Renal pelvis (tissue), 1 donor: ENCODE measurements at regions not wholly inside any gene's neighbourhood (a gene's known extent, or its start where the extent isn't known, plus 50 kb on each side); places are given as distances from the start of the nearest gene placed in this dataset.
A peak's percentile ranks its signal among the peaks of the same experiment; 100 is the strongest.

Source experiments
- DNase-seq: peaks from one replicate; pipeline ENCODE4 v3.0.0-alpha.2; 2013

DNA sequence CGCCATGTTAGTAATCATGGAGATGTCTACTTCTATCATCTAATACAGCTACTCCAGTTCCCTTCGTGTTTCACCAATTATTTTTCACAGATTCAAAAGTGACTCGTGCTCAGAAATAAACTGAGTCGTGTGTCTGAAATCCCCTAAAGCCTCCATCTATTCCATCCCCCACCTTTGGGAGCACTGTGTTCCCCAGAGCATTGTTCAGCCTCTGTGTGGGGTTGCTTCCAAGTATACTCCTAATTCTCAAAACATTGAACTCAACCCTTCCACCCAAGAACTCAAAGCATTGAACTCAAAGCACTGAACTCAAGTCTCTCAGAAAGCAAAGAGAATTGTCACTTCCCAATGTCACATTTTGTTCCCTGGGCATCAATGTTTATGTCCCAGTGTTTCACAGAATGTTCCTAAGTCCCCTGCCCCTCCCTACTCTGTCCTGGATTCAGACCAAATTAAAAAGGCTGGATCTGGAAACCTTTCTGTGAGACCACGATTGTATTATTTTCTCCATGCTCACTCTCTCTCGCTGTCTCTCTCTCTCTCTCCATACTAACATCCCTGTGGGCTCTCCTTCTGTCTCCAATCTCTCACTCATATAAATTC is 138.5 kb upstream of the QRFPR start:
- no peak for DNase-seq

DNA sequence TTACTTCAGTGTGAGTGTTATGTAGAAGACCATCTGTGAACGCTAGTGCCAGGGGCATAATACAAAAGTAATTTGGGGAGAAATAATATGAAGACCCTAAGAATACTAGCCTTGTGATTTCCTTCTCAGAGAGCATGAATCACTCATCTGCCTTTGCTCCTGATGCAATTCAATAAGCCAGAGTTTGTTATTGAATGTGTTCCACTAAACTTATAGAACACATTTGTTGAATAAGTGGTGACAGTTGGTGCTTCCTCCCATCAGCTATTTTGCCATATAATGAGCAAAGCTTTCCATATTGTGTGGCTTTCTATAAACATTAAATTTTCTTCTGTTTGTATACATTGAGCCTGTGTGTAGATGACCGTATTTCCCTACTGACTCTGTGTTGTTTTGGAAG is 136.4 kb upstream of the QRFPR start:
- no peak for DNase-seq

DNA sequence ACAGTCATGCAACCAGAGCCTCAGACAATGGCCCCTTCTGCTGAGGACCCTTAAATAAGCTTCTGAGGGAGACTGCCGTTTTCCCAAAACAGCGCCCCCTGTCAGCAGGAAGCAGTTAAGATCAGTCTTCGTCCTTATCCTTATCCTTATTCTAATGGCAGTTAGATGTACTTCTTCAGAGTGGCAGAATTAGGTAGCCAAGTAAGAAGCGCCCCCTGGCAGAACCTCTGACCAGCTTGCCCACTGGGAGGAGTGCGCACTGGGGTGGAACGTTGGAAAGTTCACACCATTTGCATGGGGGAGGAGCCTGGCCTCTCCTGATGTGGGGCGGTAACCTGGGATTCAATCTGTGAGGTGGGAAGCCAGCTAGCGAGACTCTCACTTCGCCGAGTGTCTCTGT is 133.6 kb upstream of the QRFPR start:
- no peak for DNase-seq

DNA sequence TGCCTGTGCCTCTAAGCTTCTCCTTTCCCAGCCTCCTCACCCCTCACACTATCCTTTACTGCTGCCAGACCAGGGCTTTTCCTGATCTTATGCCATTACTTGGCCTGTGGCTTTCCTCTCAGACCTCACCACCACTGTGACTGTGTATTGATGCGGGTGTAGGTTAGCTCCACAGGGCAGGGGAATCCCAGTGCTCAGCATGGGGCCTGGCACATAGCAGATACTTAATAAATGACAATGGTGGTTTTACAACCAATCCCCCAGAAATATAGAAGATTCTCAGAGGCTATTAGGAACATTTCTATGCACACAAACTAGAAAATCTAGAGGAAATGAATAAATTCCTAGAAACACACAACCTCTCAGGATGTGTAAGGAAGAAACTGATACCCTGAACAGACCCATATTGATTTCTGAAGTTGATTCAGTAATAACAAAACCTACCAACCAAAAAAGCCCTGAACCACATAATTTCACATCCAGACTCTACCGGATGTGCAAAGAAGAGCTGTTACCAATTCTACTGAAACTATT is 129.6 kb upstream of the QRFPR start:
- no peak for DNase-seq

DNA sequence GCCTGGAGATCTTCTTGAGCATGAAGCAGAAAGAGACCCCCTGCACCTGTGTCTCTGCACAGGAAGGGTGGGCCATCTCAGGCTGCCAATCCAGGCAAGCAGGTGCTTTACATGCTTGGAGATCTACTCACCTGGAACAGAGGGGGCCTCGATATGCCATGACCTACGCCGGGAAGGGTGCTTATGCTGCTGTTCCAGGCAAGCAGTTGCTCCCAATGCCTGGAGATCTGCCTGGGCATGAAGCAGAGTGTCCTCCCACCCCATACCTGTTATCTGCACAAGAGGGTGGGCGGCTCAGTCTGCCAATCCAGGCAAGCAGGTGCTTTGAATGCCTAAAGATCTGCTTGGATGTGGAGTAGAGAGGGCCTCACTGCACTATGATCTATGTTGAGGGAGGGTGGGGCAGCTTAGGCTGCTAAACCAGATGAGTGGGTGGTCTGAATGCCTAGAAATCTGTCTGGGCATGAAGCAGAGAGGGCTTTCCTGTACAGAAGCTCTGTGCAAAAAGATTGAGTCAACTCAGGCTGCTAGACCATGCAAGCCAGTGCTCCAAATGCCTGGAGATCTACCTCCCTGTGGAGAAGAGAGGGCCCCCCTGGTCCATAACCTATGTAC is 104.5 kb upstream of the QRFPR start:
- DNase-seq, result no peak

DNA sequence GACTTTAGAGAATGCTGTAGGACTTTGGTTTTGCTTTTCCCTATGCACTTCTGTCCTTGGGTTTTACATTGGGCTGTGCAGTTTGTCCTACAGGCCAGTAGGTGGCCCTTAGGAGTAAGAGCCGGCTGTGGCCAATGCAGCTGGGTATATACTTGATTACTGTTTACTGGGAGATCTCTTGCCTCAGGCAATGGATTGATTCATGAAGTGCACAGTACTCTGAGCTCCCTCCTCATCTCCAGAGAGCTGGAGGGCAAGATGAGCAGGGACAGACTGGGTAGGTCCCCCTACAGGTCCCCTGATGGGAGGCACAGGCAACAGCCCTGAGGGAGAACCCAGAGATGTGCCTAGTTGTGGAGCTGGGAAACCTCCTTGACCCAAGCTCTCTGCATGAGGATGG is 103.8 kb upstream of the QRFPR start:
- no peak for DNase-seq

DNA sequence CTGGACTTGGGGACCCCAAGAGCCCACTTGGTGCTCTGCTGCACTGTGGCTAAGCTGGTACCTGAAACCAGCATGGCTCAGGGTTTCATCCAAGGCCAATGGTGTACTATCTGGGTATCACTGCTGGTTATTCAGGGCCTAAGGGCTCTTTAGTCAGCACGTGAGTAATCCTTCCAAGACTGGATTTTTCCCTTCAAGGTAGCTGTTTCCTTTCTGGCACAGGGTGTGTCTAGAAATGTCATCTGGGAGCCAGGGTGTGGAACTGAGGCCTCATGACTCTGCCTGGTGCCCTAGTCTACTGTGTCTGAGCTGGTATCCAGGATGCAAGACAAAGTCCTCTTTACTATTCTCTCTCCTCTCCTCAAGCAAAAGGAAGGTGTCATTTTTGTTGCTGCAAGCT is 99.0 kb upstream of the QRFPR start:
- DNase-seq, result no peak

DNA sequence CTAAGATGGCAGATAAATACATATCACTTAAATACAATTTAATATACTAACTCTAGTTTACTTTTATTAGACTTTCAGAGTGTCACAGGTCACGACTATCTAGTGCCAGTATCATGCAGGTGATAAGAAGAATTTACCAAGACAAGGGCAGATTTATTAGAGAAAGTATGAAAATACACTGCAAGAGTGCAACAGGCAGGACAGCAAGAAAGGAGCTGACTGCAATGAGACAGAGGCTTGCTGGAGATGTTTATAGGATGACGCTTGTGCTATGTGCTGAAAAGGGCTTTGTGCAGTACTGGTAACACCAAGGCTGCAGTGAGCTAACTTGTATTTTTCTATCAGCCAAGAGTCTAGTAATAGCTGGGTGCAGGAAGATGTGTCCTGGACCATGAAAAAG is 96.7 kb upstream of the QRFPR start:
- no peak for DNase-seq

DNA sequence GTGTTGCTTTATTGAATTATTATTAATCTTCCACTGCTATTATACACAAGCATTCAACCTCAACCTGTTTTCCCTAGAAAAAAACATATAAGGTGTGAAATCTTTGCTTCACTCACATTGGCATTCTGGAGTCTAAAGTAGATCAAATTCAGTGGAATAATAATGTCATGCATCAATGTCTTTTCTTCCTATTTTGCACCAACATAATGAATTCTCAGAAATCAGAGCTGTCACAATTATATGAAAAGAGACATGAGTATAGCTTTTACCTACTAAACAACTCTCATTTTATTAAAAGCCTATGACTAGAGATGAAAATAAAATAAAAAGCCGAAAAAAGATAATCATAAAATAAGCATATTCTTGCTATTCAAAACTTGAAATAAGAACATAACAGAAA is 96.3 kb upstream of the QRFPR start:
- no peak for DNase-seq

DNA sequence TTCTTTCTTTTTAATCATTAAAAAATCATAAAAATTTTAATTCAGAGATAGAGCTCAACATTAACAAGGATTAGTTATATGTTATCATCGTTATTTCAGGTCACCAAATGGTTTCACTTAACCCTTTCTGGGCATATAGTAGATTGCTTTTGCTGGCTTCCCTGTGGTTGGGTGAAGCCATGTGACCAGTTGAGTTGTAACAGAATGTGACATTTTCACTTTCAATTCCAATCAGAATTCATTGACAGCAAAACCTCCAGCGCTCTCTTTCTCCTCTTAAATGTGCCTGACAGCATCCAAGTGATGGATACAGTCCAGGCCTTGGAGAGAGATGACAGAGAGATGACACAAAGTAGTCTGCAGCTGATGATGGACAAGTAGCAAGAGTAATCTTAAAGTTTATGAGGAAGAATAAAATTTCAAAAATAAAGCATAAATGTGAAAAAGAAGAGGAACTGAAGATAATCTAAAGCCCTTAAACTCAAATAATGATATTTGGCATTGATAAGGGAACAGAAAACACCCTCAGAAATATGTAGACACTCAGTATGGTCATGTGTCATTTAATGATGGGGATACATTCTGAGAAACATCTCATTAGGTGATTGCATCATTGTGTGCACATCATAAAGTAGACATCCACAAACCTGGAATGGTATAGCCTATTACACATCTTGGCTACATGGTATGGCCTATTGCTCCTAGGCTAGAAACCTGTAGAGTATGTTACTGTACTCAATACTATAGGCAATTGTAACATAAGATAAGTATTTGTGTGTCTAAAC is 92.3 kb upstream of the QRFPR start:
- DNase-seq, result no peak

DNA sequence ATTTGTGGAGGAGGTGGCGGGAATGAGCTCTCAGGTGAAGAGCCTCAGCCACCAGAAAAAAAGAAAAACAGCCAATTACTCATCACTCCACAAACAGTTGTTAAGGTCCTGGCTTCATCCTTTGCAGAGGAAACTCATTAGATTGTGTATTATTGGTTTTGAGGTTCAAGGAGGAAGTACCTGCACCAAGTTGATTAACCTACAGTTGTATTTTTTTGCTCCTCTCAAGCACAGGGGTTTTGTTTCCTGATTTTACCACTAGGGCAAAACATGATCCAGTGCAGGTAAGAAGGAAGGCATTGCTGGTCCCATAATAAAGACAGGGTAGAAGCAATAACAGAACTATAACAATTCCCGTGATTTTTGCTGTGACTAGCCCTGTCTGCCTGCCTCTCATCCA is 84.0 kb upstream of the QRFPR start:
- no peak for DNase-seq

DNA sequence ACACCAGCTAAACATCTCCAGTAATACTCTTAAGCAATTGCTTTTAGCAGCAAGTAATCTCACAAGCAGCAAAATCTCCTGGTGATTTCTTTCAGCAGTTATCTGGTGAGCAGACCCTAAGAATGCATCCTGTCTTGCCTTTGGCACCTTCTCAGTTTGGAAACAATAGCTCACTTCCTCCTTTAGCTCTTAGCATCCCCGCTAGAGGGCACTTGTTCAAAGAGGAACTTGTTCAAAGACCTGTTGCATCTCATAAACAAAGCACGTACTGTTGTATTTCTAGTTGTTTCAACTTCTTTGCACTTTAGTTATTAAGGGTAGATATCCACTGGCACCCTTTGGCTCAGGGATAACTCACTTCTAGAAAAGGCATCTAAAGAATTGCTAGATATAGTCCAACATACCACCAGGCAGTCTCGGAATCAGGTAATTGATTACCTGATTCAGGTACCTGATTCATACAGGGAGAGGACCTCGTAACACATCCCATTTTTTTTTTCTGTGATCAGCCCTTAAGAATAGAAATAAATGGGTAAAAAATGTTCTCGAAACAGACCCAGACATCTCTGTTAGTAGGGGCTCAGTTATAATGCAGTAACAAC is 81.9 kb upstream of the QRFPR start:
- DNase-seq, result peak; percentile 51

DNA sequence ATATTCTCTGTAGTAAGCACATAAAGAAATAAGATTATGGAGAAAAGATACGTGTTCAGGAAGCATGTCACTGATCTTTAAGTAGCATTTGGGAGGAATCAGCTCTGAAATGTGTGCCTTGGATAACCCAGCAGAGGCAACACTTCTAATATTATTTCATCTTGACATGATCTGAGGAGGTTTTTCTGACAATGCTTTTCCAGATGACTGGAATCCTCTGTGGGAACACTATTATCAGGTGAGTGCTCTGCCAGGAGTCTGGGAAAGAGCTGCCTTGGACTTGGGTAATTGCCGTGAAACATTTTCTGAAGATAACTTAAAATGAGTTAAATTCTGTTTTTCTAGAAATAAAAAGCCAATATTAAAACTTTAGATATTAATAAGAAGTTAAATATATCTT is 78.2 kb upstream of the QRFPR start:
- DNase-seq, result no peak

DNA sequence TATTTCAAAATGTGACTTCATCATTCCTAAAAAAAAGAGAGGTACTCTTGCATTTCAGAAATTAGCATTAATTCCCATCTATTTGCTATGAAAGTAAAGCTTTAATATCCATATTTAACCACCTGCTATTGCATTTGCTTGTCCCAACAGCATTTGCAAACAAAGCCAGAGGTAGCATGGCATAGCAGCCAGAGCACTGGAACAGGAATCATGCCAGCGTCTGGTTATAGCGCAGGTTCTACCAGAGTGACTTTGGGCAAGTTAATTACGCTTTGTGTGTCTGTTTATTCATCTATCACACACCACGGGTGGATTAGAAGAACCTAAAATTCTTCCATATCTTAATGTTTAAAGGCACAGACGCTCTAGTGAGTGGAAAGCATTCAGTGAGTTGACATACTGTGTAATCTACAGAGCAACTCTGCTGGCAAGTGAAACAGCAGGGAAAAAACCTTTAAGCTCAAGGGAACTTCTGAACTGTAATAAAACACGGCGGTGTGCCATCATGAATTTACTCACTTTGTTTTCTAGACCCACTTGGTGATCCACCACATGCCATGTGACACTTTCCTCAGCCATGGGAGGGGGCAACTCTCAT is 76.6 kb upstream of the QRFPR start:
- DNase-seq, result no peak

DNA sequence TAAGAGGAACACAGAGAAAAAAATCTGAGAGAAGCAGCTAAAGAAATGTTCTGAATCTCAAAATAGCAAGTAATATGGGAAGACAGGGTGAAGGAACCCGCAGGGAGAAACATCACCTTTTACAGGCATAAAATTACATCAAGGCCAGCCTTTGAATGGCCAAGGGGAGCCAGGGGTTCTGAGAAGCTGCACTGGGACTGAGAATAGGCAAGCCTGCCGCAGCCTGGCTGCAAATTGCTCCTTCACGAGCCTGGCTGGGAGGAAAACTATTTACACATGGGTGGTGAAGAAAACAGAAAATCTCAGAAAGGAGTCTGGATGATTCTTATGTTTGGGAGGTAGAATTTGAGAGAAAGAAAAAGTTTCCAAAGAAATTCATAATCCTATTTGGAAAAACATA is 74.5 kb upstream of the QRFPR start:
- no peak for DNase-seq

DNA sequence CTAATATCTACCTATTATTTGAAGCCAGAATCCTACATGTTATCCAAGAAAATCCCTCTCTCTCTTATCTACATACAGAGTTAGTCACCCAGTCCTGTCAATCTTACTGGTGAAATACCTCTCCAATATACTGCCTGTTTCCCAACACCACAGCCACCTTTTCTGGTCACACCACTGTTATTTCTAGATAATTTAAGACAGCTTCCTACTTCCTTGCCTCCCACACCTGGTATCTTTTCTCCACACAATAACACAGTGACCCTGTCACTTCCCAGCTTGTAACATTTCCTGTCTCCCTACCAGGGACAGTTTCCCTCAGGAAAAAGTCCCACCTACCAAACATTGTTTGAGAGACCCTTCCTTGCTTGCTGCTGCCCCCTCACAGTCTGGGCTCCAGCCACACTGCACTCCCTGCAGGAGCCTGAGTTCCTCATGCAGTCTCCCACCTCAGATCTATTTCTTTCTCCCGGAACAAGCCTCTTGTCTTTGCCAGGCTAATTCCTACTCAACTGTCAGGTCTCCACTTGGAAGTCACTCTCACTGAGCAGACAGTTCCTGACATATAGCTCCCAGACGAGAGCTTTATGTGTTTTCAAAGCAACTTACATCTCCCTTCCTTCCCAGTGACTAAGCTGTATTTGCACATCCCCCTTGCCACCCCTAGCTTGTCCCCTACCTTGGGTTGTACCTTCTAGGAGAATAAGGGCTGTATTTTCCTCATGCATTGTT is 73.6 kb upstream of the QRFPR start:
- no peak for DNase-seq

DNA sequence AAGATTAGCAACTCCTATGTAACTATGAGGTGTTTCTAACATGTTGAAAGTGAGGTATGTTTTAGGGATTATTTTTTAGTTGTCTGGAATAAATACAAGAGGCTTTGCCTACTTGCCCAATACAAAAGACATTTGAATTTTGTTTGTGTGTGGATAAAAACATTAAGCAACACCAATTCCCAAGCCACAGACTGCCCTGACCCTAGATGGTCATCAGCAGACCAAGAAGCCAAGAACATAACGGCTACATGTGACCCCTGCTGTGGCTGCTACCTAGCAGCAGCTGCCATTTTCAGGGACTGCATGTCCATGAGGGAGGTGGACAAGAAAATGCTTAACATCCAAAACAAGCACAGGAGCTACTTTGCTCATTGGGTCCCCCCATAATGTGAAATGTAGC is 70.5 kb upstream of the QRFPR start:
- no peak for DNase-seq

DNA sequence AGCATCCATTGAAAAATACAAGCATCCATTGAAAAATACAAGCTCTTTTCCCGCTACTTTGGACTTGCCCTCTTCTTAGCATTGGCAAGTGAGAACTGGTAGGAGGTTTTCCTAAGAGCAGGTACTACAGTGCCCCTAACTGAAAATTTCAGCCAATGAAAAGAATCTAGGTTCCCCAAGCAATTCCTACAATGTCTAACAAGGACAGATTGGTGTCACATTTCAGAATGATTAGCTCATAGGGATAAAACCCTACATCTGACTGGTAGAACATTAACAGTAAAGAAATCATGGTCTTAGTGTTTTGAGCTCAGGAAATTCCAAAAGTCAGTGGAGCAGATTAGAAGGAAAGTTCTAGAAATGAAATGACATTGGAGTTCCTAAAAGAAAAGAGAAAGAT is 68.6 kb upstream of the QRFPR start:
- DNase-seq, result peak; percentile 58

DNA sequence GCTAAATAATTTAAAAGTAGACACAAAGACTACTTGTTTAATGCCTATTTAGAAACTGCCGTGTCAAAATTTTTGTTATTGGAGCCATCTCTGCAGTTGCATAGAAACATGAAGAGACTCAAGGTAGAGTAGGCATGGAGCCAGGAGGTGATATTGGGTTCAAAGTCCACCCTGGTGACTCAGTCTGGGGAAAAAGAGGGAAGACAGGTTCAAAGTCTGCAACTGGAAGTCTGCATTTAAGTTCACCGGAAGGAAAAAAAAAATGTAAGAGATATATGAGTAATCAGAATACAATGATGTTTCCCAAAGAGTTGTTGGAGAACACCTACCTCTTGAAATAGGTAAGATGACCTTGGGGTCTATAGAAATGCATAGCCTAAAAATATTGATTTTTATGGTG is 67.4 kb upstream of the QRFPR start:
- DNase-seq, result no peak

DNA sequence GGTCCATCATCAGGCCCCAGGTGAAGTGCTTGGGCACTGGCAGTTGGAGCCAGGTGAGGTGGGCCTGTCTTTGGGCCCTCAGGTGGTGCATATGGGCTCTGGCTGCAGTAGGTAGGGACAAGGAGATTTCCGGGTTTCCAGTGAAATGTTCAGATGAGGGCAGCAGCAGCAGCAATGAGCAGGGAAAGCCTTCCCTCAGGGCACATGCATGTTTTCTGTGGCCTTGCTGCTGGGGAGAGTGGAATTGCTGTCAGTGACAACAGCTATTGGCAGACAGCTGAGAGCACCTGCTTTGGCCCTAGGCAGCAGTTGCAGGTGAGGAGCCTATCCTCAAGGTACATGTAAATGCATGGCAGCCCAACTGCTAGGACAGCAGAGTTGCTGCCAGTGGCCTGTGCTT is 58.9 kb upstream of the QRFPR start:
- no peak for DNase-seq
